ENCODE measurements at regions not wholly inside any gene's neighbourhood (a gene's known extent, or its start where the extent isn't known, plus 50 kb on each side); places are given as distances from the start of the nearest gene placed in this dataset.

- H3K27ac ChIP-seq (ENCODE audit: insufficient read length, low read depth, low read length), result no peak overlapping the region
- H2AFZ ChIP-seq (ENCODE audit: low read length), result no peak overlapping the region
- H3K36me3 Mint-ChIP-seq (ENCODE audit: insufficient read depth in 1 of 3, low read depth in 3 of 3), result no peaks in the 10 kb centered on the region
- no peaks in the 10 kb centered on the region for H3K79me2 ChIP-seq (ENCODE audit: insufficient read depth, low read length)
- no peak overlapping the region for H2BK120ac ChIP-seq (ENCODE audit: low read depth, low read length, poor library complexity, severe bottlenecking)
- no peaks in the 10 kb centered on the region for H3K27me3 Mint-ChIP-seq (ENCODE audit: low read depth)
- H3K4me1 Mint-ChIP-seq, result no peaks in the 10 kb centered on the region
- no peak overlapping the region for H2AK5ac ChIP-seq (ENCODE audit: insufficient read length, low read length)
- H3K9me3 ChIP-seq (ENCODE audit: control insufficient read depth, low read depth, low read length), result no peaks in the 10 kb centered on the region
- no peak overlapping the region for H2BK15ac ChIP-seq (ENCODE audit: low read depth, low read length)
- H3K4ac ChIP-seq (ENCODE audit: low read depth, low read length), result no peak overlapping the region
- H3T11ph ChIP-seq (ENCODE audit: low read length), result no peak overlapping the region
- H3K79me1 ChIP-seq (ENCODE audit: insufficient read depth, low read depth, low read length, poor library complexity, severe bottlenecking), result no peaks in the 10 kb centered on the region
- no peak overlapping the region for H4K91ac ChIP-seq (ENCODE audit: insufficient read length, low read depth, low read length)
- H2BK20ac ChIP-seq (ENCODE audit: low read depth, low read length, poor library complexity, severe bottlenecking), result no peak overlapping the region
- no peak overlapping the region for H4K5ac ChIP-seq (ENCODE audit: insufficient read length, low read depth, low read length)
- no peak overlapping the region for H3K56ac ChIP-seq (ENCODE audit: insufficient read length, low read depth, low read length)
- H3K9me3 Mint-ChIP-seq, result no peaks in the 10 kb centered on the region
- TF ChIP-seq CTCF (conservative IDR thresholded peaks at IDR 0.05), result no peak
- no peak overlapping the region for H3K4me2 ChIP-seq (ENCODE audit: insufficient read depth, insufficient read length, low read length)
- H4K20me1 ChIP-seq (ENCODE audit: control insufficient read depth, insufficient read depth, insufficient read length), result no peaks in the 10 kb centered on the region
- no peak overlapping the region for H3K14ac ChIP-seq (ENCODE audit: insufficient read depth, low read length)
- no peaks in the 10 kb centered on the region for H3K4me1 ChIP-seq (ENCODE audit: insufficient read depth, low read length)
- H3K18ac ChIP-seq (ENCODE audit: insufficient read length, low read depth, low read length), result no peak overlapping the region
- no peak overlapping the region for H3K27ac Mint-ChIP-seq
- DNase-seq, result no peak
- H3K27me3 ChIP-seq (ENCODE audit: insufficient read depth, low read length), result no peaks in the 10 kb centered on the region
- H2BK12ac ChIP-seq (ENCODE audit: insufficient read length, low read depth, low read length), result no peak overlapping the region
- no peak overlapping the region for H2BK5ac ChIP-seq (ENCODE audit: insufficient read length, low read length)
- no peak overlapping the region for H4K8ac ChIP-seq (replicated peaks; ENCODE audit: insufficient read length, low read depth, low read length)
- no peaks in the 10 kb centered on the region for H3K23me2 ChIP-seq (ENCODE audit: insufficient read length, low read depth, low read length, poor library complexity, severe bottlenecking)
- H3K9ac ChIP-seq (ENCODE audit: extremely low read depth, insufficient read length, low read length), result no peak overlapping the region
- H3K23ac ChIP-seq (ENCODE audit: insufficient read length, low read depth, low read length), result no peak overlapping the region
- H3K4me3 Mint-ChIP-seq, result no peak overlapping the region
- WGBS (ENCODE audit: extremely low coverage, insufficient read length, low lambda C conversion rate), result no CpG with 5 or more reads among the region's 1 CpG
These were observed 193.5 kb upstream of the CCDC150 start for GRCh38 chr2:196445991-196446390.

All from H9 (cell line).